GDM1 (cell line): ENCODE measurements at regions not wholly inside any gene's neighbourhood (a gene's known extent, or its start where the extent isn't known, plus 50 kb on each side); places are given as distances from the start of the nearest gene placed in this dataset.

Experiments
- DNase-seq: peaks from one replicate; lab custom pipeline; 2025; lab: John Stamatoyannopoulos, UW

DNA sequence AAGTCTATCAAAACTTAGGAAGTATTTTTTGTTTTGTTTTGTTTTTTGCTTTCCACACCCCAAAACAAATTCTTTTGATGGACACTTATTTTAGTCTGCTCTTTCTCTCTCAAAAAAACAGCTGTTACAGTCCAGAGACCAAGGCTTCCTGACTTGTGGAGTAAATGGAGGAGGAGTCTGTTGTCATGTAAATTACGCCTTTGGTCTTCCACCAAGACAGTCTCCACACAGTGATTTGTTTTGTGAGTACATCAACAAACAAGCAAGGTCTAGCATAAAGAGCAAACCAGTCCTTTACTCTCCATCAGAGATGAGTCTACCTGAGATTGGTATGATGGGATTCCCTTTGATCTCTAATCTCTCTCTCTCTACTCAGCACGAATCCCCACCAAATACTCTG, 588.0 kb upstream of the ARID1B start:
- DNase-seq: no peak

DNA sequence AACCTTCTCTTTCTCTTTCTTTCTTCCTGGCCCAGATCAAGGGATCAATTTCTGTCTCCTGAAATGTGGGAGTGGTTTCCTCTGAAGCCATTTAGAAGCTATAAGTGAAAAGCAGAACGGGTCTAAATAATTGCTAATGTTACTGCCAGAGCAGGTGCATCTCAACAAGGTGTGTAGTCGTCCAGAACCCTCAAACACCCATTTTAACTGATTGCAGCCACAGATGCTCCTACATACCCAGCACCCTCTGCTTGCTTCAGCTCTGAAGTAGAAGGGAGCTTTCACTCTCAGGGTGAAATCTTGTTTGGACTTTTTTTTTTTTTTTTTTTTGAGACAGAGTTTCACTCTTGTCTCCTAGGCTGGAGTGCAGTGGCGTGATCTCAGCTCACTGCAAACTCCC, 592.1 kb upstream of the ARID1B start:
- DNase-seq: no peak

GRCh38 chr6:156183678-156184077, 593.5 kb upstream of the ARID1B start:
- DNase-seq: no peak

- DNase-seq: no peak
Measured at GRCh38 chr6:156182356-156182755, 594.8 kb upstream of the ARID1B start.

GRCh38 chr6:156181506-156181905, 595.7 kb upstream of the ARID1B start:
- no peak for DNase-seq

- no peak for DNase-seq
Measured at GRCh38 chr6:156175971-156176421, 601.2 kb upstream of the ARID1B start.

GRCh38 chr6:156175433-156175832, 601.7 kb upstream of the ARID1B start:
- no peak for DNase-seq

- DNase-seq: no peak
Measured at GRCh38 chr6:156174031-156174890, 602.9 kb upstream of the ARID1B start.

DNA sequence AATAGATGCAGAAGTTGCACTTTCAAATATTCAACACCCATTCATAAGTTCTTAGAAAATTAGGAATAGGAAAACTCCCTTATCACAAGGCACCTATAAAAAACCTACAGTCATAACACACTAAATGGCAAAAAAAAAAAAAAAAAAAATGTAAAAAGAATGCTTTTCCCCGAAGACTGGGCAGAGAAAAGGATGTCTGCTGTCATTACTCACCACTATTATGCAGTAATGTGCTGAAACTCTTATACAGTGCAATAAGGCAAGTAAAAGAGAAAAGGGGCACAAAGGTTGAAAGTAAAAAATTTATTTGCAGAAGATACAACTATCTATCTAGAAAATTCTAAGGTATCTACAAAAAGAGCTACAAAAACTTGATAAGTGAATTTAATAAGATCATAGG, 607.8 kb upstream of the ARID1B start:
- no peak for DNase-seq

GRCh38 chr6:156167625-156168071, 609.5 kb upstream of the ARID1B start:
- DNase-seq: no peak

GRCh38 chr6:156167016-156167624, 610.1 kb upstream of the ARID1B start:
- no peak for DNase-seq

DNA sequence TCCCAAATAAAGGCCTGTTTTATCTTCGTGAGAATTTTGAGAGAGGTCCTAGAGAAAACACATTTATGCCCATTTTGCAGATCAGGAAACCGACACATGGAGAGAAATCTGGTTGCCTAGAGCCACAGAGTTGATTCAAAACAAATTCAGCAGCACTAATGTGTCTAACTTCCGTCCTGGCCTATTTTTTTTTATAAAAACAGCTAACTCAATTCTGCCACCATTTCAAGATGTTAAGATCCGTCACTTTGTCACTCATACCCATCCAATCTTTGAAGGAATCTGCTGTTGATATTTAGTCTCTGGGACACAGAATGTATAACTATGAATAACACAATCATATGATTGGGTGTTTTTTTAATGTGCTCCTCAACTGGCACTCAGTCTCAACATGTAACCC, 611.1 kb upstream of the ARID1B start:
- no peak for DNase-seq

DNA sequence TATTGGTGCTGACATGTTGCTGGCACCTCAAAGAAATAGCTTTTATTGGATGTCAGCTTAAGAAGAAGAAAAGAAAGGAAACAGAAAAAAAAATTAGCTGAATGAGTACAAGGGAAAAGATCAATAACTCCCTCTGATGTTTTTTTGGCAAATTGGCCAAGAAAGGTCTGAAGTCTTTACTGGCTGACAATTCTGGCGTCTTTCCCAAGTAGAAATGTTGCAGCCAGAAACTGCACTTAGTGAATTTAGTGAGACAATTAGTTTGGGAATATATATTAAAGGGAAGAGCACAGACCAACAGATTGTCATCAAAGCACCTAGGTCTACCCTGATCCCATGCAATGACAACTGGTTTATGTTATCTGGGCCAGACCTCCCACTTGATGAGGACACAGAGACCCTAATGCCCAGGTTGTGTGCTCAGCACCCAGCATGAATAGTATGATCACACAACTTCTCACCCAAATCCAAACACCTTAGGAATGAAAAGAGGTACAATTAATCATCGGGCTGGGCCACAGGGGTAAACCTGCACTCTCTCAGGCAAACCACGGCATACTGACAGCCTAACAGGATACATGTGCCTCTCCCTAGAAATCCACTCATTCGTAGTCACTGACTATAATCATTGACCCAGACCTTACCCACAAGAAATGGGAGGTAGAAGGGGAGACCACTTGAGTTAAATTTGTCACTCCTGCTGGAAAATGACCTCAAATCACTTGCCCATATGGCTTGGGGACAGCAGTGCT, 612.3 kb upstream of the ARID1B start:
- no peak for DNase-seq

GRCh38 chr6:156163311-156163710, 613.9 kb upstream of the ARID1B start:
- no peak for DNase-seq

GRCh38 chr6:156161471-156161870, 615.7 kb upstream of the ARID1B start:
- DNase-seq: no peak

DNA sequence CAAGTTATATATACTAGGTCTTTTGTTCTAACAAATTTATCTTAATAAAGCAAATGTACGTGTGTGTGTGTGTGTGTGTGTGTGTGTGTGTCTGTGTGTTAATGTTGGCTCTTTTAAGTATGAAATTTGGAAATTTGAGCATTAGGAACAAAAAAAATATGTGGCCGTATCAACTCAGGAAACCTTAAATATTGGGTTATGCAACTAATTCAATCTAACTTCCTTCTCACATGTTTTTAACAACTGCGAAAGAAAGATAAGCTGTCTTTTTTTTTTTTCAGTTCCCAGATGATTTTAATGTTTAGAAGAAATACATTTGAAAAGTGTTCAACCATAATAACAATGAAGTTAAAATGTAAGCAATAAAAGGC, 616.4 kb upstream of the ARID1B start:
- no peak for DNase-seq

GRCh38 chr6:156160007-156160794, 617.0 kb upstream of the ARID1B start:
- DNase-seq: no peak

DNA sequence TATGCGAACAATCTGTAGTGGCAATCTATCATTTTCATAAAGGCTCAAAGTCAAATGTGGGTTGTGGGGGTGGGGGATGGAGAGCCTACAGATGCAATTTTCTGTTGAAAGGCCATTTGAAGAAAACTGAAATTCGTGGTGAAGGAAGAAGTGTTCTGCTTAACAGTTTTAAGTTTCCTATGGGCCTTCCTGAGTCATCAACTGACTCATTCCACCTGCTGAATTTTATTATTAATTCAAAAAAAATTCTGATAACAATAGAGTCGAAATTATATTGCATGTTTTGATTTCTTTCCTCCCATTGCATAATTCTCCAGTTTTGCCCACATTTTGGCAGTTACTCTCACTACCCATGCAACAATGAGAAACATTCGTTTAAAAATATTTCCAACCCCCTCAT, 622.3 kb upstream of the ARID1B start:
- DNase-seq: no peak

DNA sequence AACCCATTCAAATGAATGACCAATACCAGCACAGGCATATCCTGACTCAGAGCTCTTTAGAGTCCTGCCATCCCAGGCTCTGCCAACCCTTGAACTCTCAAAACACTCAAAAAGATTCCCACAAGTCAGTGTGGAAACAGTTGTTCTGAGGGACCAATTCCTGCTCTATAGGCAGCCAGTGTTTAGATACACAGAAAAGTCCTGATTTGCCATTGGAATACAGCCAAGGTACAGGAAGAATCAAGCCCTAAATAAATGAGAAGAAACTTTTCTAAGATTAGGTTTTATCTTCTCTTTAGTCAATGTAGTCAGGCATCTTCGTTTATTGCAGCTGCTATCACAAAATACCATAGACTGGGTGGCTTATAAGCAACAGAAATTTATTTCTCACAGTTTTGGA, 626.8 kb upstream of the ARID1B start:
- no peak for DNase-seq

- DNase-seq: no peak
Measured at GRCh38 chr6:156146891-156147290, 630.3 kb upstream of the ARID1B start.

GRCh38 chr6:156131221-156131903, 645.8 kb upstream of the ARID1B start:
- no peak for DNase-seq
